Breast epithelium (tissue), 3 donors: ENCODE measurements at regions not wholly inside any gene's neighbourhood (a gene's known extent, or its start where the extent isn't known, plus 50 kb on each side); places are given as distances from the start of the nearest gene placed in this dataset.

Experiments
- CTCF ChIP-seq, 3 donors: fragments of 450-650 bp; IDR thresholded peaks; one replicate each; pipeline ENCODE4 v1.5.1; 2016 to 2017; ENCODE audit warnings: antibody characterized with exemption in 3 of 3, mild to moderate bottlenecking in 3 of 3, moderate library complexity in 3 of 3
- POLR2A ChIP-seq: fragments of 450-650 bp; IDR thresholded peaks from one replicate; pipeline ENCODE4 v1.6.1; 2016; ENCODE audit warnings: antibody characterized with exemption, mild to moderate bottlenecking, moderate library complexity

GRCh38 chr6:23957017-23957416, 169.0 kb upstream of the NRSN1 start:
- TF ChIP-seq CTCF (IDR thresholded peaks at IDR 0.05) (no peak), POLR2A (no peak)
